GM19395 (cell line): ENCODE measurements at regions not wholly inside any gene's neighbourhood (a gene's known extent, or its start where the extent isn't known, plus 50 kb on each side); places are given as distances from the start of the nearest gene placed in this dataset.
A peak's percentile ranks its signal among the peaks of the same experiment; 100 is the strongest.
"Not testable (repeated sequence)": the region's sequence is repeated elsewhere in the genome, so short reads cannot be mapped to it uniquely, and the experiment has no call there.

ENCODE experiments used
- ATAC-seq: cut with Tn5 transposase; IDR thresholded peaks from one replicate; pipeline ENCODE4 v1.9.1; 2021; ENCODE audit warnings: mild to moderate bottlenecking, moderate library complexity; ENCODE audit not compliant: unreplicated experiment

- not testable (repeated sequence) for ATAC-seq
Measured at GRCh38 chr15:62657501-62657900, 385.0 kb upstream of the TPM1 start.

- peak; percentile 68 for ATAC-seq
Measured at GRCh38 chr15:62658498-62658897, 384.0 kb upstream of the TPM1 start.

- ATAC-seq = no peak
Measured at GRCh38 chr15:62663547-62663946, 379.0 kb upstream of the TPM1 start.

- ATAC-seq = no peak
Measured at GRCh38 chr15:62665449-62665848, 377.1 kb upstream of the TPM1 start.

GRCh38 chr15:62666046-62666445, 376.5 kb upstream of the TPM1 start:
- ATAC-seq = no peak

- no peak for ATAC-seq
Measured at GRCh38 chr15:62672268-62672667, 370.3 kb upstream of the TPM1 start.

GRCh38 chr15:62676891-62677290, 365.7 kb upstream of the TPM1 start:
- ATAC-seq = no peak

GRCh38 chr15:62681939-62682896, 360.3 kb upstream of the TPM1 start:
- no peak for ATAC-seq

- ATAC-seq = not testable (repeated sequence)
Measured at GRCh38 chr15:62683192-62683591, 359.4 kb upstream of the TPM1 start.

- no peak for ATAC-seq
Measured at GRCh38 chr15:62684123-62684808, 358.3 kb upstream of the TPM1 start.

- ATAC-seq = no peak
Measured at GRCh38 chr15:62691008-62691407, 351.5 kb upstream of the TPM1 start.

GRCh38 chr15:62697636-62698035, 344.9 kb upstream of the TPM1 start:
- ATAC-seq = no peak

- ATAC-seq = no peak
Measured at GRCh38 chr15:62698646-62699045, 343.9 kb upstream of the TPM1 start.

- no peak for ATAC-seq
Measured at GRCh38 chr15:62706317-62706716, 336.2 kb upstream of the TPM1 start.

GRCh38 chr15:62708470-62708869, 334.1 kb upstream of the TPM1 start:
- no peak for ATAC-seq

GRCh38 chr15:62709261-62709660, 333.3 kb upstream of the TPM1 start:
- no peak for ATAC-seq

- ATAC-seq = no peak
Measured at GRCh38 chr15:62711691-62712454, 330.7 kb upstream of the TPM1 start.

- ATAC-seq = no peak
Measured at GRCh38 chr15:62712455-62712839, 330.1 kb upstream of the TPM1 start.

GRCh38 chr15:62715946-62716345, 326.6 kb upstream of the TPM1 start:
- ATAC-seq = no peak

GRCh38 chr15:62717496-62717895, 325.1 kb upstream of the TPM1 start:
- no peak for ATAC-seq

- ATAC-seq = no peak
Measured at GRCh38 chr15:62719316-62719715, 323.2 kb upstream of the TPM1 start.
